ENCODE measurements at regions not wholly inside any gene's neighbourhood (a gene's known extent, or its start where the extent isn't known, plus 50 kb on each side); places are given as distances from the start of the nearest gene placed in this dataset.

DNA sequence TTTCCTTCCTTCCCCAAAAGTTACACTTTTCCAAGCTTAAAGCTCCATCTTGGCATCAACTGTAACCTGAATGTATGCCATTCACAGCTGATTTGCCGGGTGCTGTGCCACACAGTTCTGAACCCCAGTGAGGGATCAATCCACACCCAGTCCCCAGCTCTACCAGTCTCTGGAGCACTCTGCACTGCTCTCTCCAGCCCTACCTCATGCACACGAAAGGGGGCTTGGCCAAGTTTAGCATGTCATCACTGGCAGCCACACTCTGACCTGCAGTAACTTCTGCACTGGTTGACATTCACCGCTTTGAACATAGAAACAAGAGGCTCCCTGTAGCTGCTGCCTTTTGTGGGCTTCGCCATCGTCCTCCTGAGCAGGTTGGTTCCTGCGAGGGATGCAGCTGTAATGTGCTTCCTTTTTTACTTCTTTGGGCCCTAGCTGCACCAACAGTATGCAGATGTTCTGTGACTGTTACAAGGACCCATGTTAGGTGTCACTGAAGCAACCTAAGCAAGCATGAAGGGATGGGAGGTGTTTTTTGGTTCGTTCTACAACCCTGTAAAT is 135.4 kb upstream of the SLC44A3 start:
- DNase-seq (ENCODE audit: extremely low spot score), result no peak
- Histone ChIP-seq H3K36me3 (ENCODE audit: insufficient read depth) (no peaks in the 10 kb centered on the region), H3K27ac (ENCODE audit: low read depth) (no peak overlapping the region), H3K4me1 (ENCODE audit: insufficient read depth) (no peaks in the 10 kb centered on the region), H3K4me3 (ENCODE audit: low read depth, low read length) (no peak overlapping the region)
- 86% methylated on average over 7 of the region's 7 CpGs for WGBS

DNA sequence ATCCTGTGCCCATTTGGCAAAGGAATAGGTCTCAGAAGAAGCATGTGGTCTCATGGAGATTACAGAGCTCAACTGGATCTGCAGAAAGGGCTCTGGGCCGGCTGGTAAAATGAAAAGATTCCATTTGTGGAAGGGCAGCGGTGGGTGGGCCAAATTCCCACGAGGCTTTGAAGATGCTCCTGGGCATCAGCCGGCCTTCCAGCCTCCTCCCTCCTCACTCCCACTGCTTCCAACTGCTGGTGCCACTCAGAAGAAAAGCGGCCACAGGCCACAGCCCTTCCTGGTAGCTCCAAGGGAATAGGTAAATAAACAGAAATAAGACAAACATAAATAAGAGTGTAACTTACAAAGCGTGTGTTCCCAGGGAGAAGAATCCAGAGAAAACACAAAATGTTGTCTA is 136.3 kb upstream of the SLC44A3 start:
- H3K27ac ChIP-seq (ENCODE audit: low read depth), result no peak overlapping the region
- no peaks in the 10 kb centered on the region for H3K4me1 ChIP-seq (ENCODE audit: insufficient read depth)
- no peaks in the 10 kb centered on the region for H3K36me3 ChIP-seq (ENCODE audit: insufficient read depth)
- H3K4me3 ChIP-seq (ENCODE audit: low read depth, low read length), result no peak overlapping the region
- DNase-seq (ENCODE audit: extremely low spot score), result no peak
- WGBS, result 67% methylated on average over 6 of the region's 6 CpGs

DNA sequence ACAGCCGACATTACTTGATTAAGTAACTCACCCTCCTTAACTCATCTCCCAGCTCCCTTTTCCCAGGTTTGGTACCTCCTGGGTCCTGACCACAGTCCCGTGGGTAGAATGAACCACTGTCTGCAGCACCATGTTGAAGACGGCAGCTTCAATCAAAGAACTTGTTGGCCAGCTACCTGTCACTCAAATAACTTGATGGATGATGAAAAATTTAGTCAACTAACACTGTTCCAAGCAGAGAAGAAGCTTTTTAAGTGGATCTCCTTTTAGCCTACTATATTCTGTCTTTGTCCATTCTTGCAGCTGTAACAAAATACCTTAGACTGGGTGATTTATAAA is 138.4 kb upstream of the F3 start:
- Histone ChIP-seq H3K36me3 (ENCODE audit: insufficient read depth) (no peaks in the 10 kb centered on the region), H3K27ac (ENCODE audit: low read depth) (no peak overlapping the region), H3K4me1 (ENCODE audit: insufficient read depth) (no peaks in the 10 kb centered on the region), H3K4me3 (ENCODE audit: low read depth, low read length) (no peak overlapping the region)
- no peak for DNase-seq (ENCODE audit: extremely low spot score)
- 69% methylated on average over 3 of the region's 3 CpGs for WGBS

DNA sequence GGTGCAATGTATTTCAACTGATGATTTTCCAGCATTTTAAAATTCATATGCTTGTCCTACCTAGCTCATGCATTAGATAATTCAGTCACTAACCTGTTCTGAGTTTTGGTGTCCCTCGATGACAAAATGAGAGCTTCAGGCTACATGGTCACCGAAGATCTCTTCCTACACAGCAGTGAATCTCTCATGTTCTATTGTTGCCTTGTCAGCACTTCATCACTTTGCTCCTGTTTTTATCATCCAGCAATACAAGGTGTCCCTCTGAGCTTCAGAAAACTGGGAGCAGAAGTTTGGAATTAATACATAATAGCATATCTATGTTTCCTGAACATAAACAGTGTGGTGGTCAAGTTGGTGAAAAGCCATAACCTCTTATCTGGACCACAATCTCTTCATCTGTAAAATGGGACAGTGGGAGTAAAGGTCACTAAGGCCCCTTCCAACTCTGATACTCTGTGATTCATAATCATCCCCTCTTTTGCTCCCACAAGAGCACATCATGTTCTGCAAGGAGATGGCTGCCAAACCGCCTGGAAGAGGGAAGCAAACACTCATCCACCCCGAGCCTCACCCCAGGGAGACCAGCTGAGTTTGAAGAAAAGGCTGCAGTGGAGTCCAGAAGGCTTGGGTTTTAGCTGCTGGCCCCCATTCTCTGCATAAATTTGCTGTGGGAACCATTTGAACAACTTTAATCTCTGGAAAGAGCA is 137.9 kb upstream of the F3 start:
- Histone ChIP-seq H3K27ac (ENCODE audit: low read depth) (no peak overlapping the region), H3K4me1 (ENCODE audit: insufficient read depth) (no peaks in the 10 kb centered on the region), H3K36me3 (ENCODE audit: insufficient read depth) (no peaks in the 10 kb centered on the region), H3K4me3 (ENCODE audit: low read depth, low read length) (no peak overlapping the region)
- 85% methylated on average over 4 of the region's 4 CpGs for WGBS
- DNase-seq (ENCODE audit: extremely low spot score), result no peak

DNA sequence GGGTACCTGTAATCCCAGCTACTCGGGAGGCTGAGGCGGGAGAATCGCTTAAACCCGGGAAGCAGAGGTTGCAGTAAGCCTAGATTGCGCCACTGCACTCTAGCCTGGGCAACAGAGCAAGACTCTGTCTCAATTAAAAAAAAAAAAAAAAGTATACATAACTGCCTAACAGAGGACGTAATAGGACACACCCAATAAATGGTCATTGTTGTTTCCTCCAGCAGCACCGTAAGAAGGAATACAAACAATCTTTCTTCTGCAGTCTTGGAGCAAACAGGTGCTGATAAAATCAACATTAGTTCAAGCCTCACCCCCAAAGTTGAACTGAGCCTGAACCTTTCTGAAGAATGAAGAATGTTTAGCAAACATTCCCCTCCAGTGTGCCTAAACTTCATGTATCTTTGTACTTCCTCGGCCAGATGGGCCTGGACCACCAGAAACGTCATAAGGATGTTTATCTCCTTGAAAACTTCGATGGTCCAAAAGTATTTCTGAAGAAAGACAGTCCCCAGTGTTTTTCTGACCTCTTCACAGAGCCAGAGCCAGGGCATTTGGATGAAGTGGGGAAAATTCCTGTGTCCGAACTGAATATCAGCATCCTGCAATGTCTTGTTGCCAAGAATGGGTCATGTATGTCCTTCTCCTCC is 136.8 kb upstream of the F3 start:
- H3K4me1 ChIP-seq (ENCODE audit: insufficient read depth), result no peaks in the 10 kb centered on the region
- H3K36me3 ChIP-seq (ENCODE audit: insufficient read depth), result no peaks in the 10 kb centered on the region
- H3K4me3 ChIP-seq (ENCODE audit: low read depth, low read length), result no peak overlapping the region
- H3K27ac ChIP-seq (ENCODE audit: low read depth), result no peak overlapping the region
- DNase-seq (ENCODE audit: extremely low spot score), result no peak
- WGBS, result 72% methylated on average over 11 of the region's 11 CpGs

DNA sequence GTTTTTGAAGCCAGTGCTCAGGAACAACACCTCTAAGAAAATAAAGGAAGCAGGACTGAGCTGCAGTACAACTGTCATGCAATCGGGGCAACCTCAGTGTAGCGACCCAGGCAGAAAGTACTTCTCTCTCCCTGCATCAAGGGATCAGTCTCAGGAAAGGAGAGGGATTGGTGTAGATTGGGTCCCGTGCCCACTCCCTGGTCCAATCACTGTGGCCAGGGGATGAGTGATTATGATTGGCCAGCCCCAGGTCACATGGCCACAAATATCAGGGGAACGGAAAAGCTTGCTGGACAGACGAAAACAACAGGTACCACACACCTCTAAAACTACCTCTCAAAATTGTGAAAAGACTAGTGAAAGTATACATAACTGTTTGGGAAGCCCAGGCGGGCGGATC is 136.2 kb upstream of the F3 start:
- H3K4me1 ChIP-seq (ENCODE audit: insufficient read depth), result no peaks in the 10 kb centered on the region
- H3K27ac ChIP-seq (ENCODE audit: low read depth), result no peak overlapping the region
- DNase-seq (ENCODE audit: extremely low spot score), result no peak
- H3K36me3 ChIP-seq (ENCODE audit: insufficient read depth), result no peaks in the 10 kb centered on the region
- 91% methylated on average over 7 of the region's 7 CpGs for WGBS
- H3K4me3 ChIP-seq (ENCODE audit: low read depth, low read length), result no peak overlapping the region

DNA sequence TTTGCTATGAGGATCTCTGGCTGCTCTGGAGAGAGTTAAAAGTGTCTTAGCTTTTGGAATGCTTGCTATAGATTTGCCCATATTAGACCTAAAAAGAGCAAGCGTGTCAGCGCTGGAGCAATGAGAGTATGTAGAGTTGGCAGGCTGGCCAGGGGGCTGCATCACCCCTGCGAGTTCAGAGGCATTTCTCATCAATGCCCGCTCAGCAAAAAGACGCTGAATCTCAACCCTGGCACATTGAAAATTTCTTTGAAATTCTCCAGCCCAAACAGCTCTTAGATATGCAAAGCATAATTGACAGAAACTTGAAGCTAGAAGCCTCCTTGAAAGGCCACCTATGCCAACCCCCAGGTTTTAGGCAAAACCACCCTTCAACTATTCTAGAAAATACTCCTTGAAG is 135.5 kb upstream of the F3 start:
- Histone ChIP-seq H3K27ac (ENCODE audit: low read depth) (no peak overlapping the region), H3K4me1 (ENCODE audit: insufficient read depth) (no peaks in the 10 kb centered on the region), H3K36me3 (ENCODE audit: insufficient read depth) (no peaks in the 10 kb centered on the region), H3K4me3 (ENCODE audit: low read depth, low read length) (no peak overlapping the region)
- 71% methylated on average over 5 of the region's 5 CpGs for WGBS
- no peak for DNase-seq (ENCODE audit: extremely low spot score)

DNA sequence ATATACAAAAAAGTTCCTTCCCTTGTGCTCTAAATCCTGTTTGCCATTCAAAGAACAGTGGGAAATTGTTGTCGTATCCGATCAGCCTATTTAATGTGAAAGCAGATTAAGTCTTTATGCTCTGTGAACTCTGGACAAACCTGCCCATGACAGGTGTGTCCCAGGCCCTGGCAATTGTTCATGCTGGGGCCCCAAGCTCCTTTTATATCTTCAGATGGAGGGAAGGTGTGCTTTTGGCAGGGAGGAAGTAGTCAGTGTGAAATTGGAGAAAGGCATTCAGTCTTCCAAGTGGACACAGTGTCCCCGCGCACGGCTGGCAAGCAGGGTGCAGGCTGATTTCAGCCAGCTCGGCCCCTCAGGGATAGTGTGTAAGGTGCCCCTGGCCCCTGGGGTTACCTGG is 135.1 kb upstream of the F3 start:
- peak; percentile 55 for DNase-seq (ENCODE audit: extremely low spot score)
- no peak overlapping the region for H3K4me3 ChIP-seq (ENCODE audit: low read depth, low read length)
- H3K4me1 ChIP-seq (ENCODE audit: insufficient read depth), result no peaks in the 10 kb centered on the region
- WGBS, result 76% methylated on average over 6 of the region's 6 CpGs
- H3K27ac ChIP-seq (ENCODE audit: low read depth), result no peak overlapping the region
- H3K36me3 ChIP-seq (ENCODE audit: insufficient read depth), result no peaks in the 10 kb centered on the region

DNA sequence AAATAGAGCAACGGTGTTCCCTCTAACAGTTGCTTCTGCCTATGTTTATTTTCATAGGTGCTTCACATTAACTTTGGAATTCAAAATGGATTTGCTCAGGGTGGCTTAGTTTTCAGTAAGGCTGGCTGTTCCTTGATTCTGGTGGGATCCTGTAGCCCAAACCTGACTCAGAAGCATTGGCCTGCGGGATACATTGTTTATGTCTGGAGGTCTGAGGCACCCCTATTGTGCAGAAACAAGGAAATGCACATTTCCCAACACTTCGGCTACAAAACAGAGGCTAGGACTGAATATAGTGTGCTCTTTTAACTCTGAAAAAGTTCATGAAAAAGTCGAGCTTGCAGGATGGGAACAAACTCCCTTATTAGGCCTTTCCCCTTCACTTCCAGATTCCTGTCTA is 133.8 kb upstream of the F3 start:
- Histone ChIP-seq H3K4me3 (ENCODE audit: low read depth, low read length) (no peak overlapping the region), H3K27ac (ENCODE audit: low read depth) (no peak overlapping the region), H3K36me3 (ENCODE audit: insufficient read depth) (no peaks in the 10 kb centered on the region), H3K4me1 (ENCODE audit: insufficient read depth) (no peaks in the 10 kb centered on the region)
- no peak for DNase-seq (ENCODE audit: extremely low spot score)
- 75% methylated on average over 4 of the region's 4 CpGs for WGBS

DNA sequence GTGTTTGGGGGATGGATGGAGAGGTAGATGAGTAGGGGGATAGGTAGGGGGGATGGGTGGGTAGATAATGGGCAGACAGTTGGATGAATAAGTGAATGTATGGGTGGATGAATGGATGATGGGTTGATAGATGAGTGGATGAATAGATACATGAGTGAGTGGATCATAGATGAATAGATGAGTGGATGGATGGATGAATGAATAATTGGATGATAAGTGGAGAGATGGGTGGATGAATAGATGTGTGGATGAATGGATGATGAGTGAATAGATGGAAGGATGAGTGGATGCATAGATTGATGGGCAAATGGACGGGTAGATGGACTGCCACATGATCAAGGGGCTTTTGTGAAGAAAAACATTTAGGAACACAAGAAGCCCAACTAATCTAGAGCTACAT is 133.3 kb upstream of the F3 start:
- Histone ChIP-seq H3K4me1 (ENCODE audit: insufficient read depth) (no peaks in the 10 kb centered on the region), H3K36me3 (ENCODE audit: insufficient read depth) (no peaks in the 10 kb centered on the region)
- 98% methylated on average over 1 of the region's 1 CpG for WGBS

DNA sequence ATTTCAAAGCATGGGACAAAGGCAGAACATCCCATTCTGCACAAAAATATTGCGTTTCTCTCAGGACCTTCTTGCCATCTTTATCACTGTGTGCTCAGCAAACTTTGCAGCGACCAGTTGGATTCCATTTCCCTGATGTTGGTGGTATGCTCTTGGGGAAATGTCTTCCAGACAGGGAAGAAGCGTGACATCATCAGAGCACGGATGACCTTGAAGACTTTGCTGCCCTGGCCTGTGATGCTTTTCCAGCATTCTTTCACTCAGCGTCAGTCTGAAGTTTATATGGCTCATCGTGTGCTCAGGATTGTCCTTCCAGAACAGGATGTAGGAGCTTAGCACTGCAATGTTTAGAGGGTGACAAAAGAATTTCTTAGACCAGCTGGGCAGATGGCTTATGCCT is 131.4 kb upstream of the F3 start:
- DNase-seq (ENCODE audit: extremely low spot score), result no peak
- H3K36me3 ChIP-seq (ENCODE audit: insufficient read depth), result no peaks in the 10 kb centered on the region
- H3K4me3 ChIP-seq (ENCODE audit: low read depth, low read length), result no peak overlapping the region
- no peaks in the 10 kb centered on the region for H3K4me1 ChIP-seq (ENCODE audit: insufficient read depth)
- WGBS, result 71% methylated on average over 6 of the region's 6 CpGs
- no peak overlapping the region for H3K27ac ChIP-seq (ENCODE audit: low read depth)

More for the DNA sequence above, 133.3 kb upstream of the F3 start:
- H3K27ac ChIP-seq (ENCODE audit: low read depth), result no peak overlapping the region
- H3K4me3 ChIP-seq (ENCODE audit: low read depth, low read length), result no peak overlapping the region
- DNase-seq (ENCODE audit: extremely low spot score), result no peak

DNA sequence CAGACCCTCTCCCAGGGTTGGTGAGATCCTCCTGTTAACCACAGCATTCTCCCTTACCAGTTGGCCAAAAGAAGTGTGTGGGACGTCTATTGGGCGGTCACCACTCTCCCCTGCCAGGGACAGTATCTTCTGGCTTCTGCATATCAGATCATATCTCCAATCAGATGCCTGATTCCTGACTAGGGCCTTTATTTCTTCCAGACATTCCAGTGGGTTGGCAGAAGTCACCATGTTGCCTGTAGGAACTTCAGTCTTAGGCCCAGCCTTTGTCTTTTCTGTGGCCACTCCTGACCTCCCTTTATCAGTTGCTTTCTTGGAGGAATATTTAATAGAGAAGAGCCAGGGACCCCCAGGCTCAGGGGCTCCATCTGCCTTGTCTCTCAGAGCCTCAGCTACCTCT is 130.4 kb upstream of the F3 start:
- Histone ChIP-seq H3K36me3 (ENCODE audit: insufficient read depth) (no peaks in the 10 kb centered on the region), H3K4me1 (ENCODE audit: insufficient read depth) (no peaks in the 10 kb centered on the region), H3K27ac (ENCODE audit: low read depth) (no peak overlapping the region), H3K4me3 (ENCODE audit: low read depth, low read length) (no peak overlapping the region)
- no peak for DNase-seq (ENCODE audit: extremely low spot score)
- WGBS, result 100% methylated on average over 2 of the region's 2 CpGs

DNA sequence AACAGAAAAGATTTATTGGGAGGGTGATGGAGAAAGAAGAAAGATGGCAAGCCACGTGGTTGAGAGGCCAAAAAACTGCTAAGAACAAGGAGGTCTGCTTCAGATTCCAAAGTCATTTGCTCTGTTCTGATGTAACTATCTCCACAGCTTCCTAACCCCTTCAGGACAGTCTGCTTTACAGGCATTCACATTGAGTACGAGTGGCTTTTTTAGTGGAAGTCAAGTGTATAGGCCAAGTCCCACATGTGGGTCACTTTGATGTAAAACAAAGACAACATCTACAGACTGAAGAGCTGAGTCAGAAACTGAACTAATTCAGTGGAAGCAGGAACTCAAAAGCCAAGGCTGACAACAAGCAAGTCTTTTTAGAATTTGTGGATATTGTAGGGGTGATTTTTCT is 128.7 kb upstream of the F3 start:
- Histone ChIP-seq H3K4me3 (ENCODE audit: low read depth, low read length) (no peak overlapping the region), H3K27ac (ENCODE audit: low read depth) (no peak overlapping the region), H3K36me3 (ENCODE audit: insufficient read depth) (no peaks in the 10 kb centered on the region), H3K4me1 (ENCODE audit: insufficient read depth) (no peaks in the 10 kb centered on the region)
- WGBS, result 79% methylated on average over 2 of the region's 2 CpGs
- no peak for DNase-seq (ENCODE audit: extremely low spot score)

DNA sequence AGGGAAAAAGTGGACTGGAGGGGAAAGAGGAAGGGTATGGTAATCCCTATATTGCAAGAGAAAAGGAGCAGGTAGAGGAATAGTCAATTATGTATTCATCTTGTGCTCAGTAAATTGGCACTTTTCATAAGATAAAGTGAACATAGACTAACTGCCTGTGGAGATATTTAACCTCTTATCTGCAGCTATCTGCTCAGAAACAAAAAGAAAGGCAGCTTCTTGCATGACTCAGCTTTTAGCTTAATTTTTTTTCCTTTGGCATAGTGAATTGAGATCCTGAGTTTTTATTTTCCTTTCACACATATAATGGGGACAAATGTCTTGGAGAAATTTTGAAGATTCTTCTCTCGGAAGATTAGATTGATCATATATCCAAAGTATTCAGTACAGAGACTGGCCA is 127.6 kb upstream of the F3 start:
- DNase-seq (ENCODE audit: extremely low spot score), result no peak
- 90% methylated on average over 1 of the region's 1 CpG for WGBS
- H3K4me3 ChIP-seq (ENCODE audit: low read depth, low read length), result no peak overlapping the region
- no peak overlapping the region for H3K27ac ChIP-seq (ENCODE audit: low read depth)
- no peaks in the 10 kb centered on the region for H3K36me3 ChIP-seq (ENCODE audit: insufficient read depth)
- H3K4me1 ChIP-seq (ENCODE audit: insufficient read depth), result no peaks in the 10 kb centered on the region

Data from urinary bladder (tissue), 3 donors.